GM13976 (cell line): ENCODE measurements at regions not wholly inside any gene's neighbourhood (a gene's known extent, or its start where the extent isn't known, plus 50 kb on each side); places are given as distances from the start of the nearest gene placed in this dataset.
"Not testable (repeated sequence)": the region's sequence is repeated elsewhere in the genome, so short reads cannot be mapped to it uniquely, and the experiment has no call there.

Experiments used
- DNase-seq: peaks from one replicate; pipeline ENCODE4 v3.0.0; 2012; ENCODE audit warnings: low spot score
- in situ Hi-C: fragments of 300-500 bp; cut with MboI; formaldehyde crosslinking; loops from one replicate; pipeline ENCODE4 v1.12.0; 2022; ENCODE audit warnings: low sequenced_read_pairs, mixed read lengths, inconsistent platforms; ENCODE audit not compliant: unreplicated experiment
- TF ChIP-seq, protein P1 (sequence below): IDR thresholded peaks from 2 replicates; pipeline ENCODE4 v1.5.1; 2012; ENCODE audit warnings: borderline replicate concordance, mild to moderate bottlenecking; ENCODE audit not compliant: insufficient read depth; ENCODE audit errors: extremely low read depth, missing control alignments, control extremely low read depth

DNA sequence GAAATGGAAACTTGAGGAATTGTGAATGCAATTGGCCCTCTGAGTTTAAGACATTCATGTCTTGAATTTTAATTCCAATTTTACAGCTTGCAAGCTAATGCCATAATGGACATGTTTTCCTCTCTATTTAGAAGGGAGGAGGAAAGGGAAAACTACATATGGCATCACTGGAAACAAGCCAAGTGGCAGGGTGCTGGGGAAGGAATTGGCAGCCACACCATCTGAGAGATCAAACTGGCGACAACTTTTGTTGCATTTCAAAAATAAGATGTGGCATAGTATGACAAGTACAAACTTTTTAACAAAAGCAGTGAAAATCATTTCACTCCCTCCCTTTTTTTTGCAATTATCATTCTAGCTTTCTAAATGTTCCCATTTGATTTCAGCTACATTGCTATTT lies 615.6 kb downstream of the CENPC start:
- in situ Hi-C loops = no loop called here
- no peak for DNase-seq
- TF ChIP-seq, protein P1, sequence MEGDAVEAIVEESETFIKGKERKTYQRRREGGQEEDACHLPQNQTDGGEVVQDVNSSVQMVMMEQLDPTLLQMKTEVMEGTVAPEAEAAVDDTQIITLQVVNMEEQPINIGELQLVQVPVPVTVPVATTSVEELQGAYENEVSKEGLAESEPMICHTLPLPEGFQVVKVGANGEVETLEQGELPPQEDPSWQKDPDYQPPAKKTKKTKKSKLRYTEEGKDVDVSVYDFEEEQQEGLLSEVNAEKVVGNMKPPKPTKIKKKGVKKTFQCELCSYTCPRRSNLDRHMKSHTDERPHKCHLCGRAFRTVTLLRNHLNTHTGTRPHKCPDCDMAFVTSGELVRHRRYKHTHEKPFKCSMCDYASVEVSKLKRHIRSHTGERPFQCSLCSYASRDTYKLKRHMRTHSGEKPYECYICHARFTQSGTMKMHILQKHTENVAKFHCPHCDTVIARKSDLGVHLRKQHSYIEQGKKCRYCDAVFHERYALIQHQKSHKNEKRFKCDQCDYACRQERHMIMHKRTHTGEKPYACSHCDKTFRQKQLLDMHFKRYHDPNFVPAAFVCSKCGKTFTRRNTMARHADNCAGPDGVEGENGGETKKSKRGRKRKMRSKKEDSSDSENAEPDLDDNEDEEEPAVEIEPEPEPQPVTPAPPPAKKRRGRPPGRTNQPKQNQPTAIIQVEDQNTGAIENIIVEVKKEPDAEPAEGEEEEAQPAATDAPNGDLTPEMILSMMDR = no peak

DNA sequence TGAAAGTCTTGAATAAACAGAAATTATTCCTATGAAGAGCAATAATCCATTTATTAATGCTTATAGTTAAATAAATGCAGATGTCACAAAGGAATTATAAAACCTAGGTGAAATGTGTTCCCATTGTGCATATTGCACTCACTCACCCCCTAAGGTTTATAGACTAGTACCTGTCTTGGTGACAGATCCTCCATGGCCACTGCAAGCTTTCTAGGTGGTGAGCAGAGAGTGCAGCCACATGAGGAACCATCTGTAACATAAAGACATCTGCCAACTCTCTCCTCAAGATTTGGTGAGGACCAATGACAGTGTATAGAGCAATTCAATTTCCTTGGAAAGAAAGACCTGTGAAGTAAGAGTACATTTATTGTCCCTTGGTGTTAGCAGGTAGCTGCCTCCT lies 616.4 kb downstream of the CENPC start:
- in situ Hi-C loops, DNase-seq: not testable (repeated sequence)

DNA sequence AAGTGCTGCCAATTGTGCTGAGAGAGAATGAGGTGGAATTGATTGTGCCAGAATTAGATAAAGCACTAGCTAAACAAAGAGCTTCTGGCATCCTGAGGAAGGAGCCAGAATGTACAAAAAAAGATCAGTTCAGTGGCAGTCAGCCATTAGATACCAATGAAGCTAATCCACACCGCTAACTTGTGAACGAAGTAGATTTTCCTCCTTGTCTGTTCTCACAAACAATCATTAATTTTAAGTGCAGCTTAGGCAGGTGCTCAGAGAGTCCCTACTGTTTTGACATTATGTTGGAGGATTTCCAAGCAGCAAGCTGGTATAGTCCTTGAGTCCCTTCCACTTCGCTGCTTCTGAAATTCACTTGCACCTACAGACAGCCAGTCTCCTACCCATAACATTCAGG lies 617.4 kb downstream of the CENPC start:
- TF ChIP-seq, protein P1 = no peak
- in situ Hi-C loops = no loop called here
- no peak for DNase-seq

DNA sequence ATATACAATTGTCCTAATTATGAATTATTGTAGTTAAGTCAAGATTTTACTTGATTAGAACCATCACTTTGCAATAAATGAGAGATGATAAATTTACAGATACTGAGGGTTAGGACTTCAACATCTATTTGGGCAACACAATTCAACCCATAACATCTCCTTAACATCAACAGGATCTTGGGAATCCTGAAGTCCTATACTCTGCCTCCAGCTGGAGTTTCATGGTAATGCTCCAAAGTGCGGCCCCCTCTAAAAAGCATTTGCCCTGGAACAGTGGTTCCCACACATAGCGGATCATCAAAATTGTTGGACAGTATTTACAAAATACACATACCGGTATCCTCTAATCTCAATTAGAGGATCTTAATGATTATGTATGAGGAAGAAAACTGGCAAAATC lies 618.6 kb downstream of the CENPC start:
- no peak for DNase-seq
- TF ChIP-seq, protein P1 = no peak
- in situ Hi-C loops = no loop called here

DNA sequence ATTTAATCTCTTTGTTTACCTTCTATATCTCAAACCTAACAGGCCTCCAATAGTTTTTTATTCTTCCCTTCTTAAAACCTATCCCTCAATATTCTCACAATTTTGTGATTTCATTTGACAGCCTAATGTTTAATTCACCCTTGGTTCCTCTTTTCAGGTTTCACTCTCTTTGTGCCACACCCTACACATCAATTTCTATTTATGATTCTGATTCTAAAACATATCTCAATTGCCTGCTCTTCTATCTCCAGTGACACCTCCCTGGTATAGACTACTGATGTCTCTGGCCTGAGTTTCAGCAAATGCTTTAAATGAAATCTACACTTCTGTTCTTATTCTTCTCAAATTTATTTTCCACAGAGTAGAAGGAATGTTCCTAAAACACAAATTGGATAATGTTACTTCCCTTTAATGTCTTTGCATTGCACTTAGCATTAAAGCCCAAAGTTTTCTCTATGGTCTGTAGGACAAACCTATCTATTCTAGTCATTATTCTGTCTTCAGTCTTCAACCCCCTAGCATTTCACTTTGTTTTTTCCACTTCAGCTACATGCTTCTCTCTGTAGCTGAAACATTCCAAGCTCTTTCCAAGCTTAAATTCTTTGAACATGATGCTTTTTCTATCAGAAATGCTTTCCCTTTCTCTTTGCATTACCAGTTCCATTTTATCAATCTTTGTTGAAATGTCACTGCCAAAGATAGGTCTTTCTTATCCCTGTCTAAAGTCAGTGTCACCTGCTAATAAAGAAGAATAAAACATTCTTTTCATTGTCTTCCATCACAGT lies 622.0 kb downstream of the CENPC start:
- TF ChIP-seq, protein P1 = no peak
- in situ Hi-C loops = no loop called here
- no peak for DNase-seq

DNA sequence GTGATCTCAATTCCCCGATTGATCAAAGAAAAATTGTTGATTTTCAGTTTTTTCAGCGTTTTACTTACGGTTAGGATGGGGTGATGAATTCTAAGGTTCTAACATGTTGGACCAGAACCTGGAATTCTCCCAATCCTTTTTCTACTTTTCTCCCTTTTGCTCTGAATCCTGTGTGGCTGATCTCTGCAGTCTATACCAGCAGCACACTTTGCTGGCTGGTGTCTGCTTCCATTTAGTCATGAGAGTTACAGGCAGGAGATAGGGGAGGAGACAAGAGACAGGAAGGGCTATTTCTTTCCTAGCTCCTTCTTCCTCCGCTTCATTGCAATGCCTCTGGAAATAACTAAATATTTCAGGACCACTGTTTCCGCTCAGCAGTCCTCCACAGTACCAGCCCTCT lies 623.9 kb downstream of the CENPC start:
- in situ Hi-C loops = no loop called here
- no peak for DNase-seq
- TF ChIP-seq, protein P1 = no peak

DNA sequence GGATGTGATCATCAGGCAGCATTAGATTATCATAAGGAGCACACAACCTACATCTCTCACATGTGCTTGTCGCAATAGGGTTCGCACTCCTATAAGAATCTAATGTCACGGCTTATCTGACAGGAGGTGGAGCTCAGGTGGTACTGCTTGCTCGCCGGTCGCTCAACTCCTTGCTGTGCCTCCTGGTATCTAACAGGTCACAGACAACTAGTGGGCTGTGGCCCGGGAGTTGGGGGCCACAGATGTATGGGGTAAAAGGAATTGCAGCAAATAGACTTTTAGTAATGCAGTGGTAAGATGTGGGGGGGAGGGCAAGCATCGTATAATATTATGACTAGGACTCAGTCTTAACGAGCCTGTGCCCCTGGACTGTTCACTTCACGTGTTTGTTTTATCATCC lies 624.8 kb downstream of the CENPC start:
- no peak for DNase-seq
- TF ChIP-seq, protein P1 = no peak
- in situ Hi-C loops = no loop called here
